ENCODE measurements at regions not wholly inside any gene's neighbourhood (a gene's known extent, or its start where the extent isn't known, plus 50 kb on each side); places are given as distances from the start of the nearest gene placed in this dataset.

GRCh38 chr7:17239683-17240521 is 58.5 kb upstream of the AHR start:
- WGBS, 5 donors, result 80 to 89% (median 88%) methylated on average over 7 of the region's 7 CpGs
- no peak for TF ChIP-seq POLR2A (IDR thresholded peaks at IDR 0.05)
- TF ChIP-seq CTCF (IDR thresholded peaks at IDR 0.05 in 8 of 11, conservative IDR thresholded peaks at IDR 0.05 in 3 of 11), result no peak
- no peak for TF ChIP-seq POLR2AphosphoS5 (IDR thresholded peaks at IDR 0.05)
- Histone ChIP-seq H3K27ac (no peak overlapping the region), H3K36me3 (no peaks in the 10 kb centered on the region), H3K27me3 (replicated peaks in 1 of 7) (no peaks in the 10 kb centered on the region), H3K9me3 (no peaks in the 10 kb centered on the region), H3K4me1 (peaks cover 0 to 5% (median 2%) of the 10 kb centered on the region in 6 donors), H3K4me3 (no peak overlapping the region)
- no peak for DNase-seq
- intact Hi-C loops (cut with DNase I; ENCODE audit: low total_unique reads), result no loop called here

- 82 to 99% (median 96%) methylated on average over 4 of the region's 4 CpGs for WGBS, 5 donors
- intact Hi-C loops (cut with DNase I; ENCODE audit: low total_unique reads), result no loop called here
- H3K27me3 ChIP-seq (replicated peaks in 1 of 7), result no peaks in the 10 kb centered on the region
Observed at GRCh38 chr7:17242504-17242903, 55.9 kb upstream of the AHR start.

GRCh38 chr7:17244786-17245185 is 53.7 kb upstream of the AHR start:
- Histone ChIP-seq H3K4me1 (no peaks in the 10 kb centered on the region), H3K27ac (no peak overlapping the region), H3K36me3 (no peaks in the 10 kb centered on the region), H3K27me3 (replicated peaks in 1 of 7) (no peaks in the 10 kb centered on the region), H3K4me3 (no peak overlapping the region), H3K9me3 (no peaks in the 10 kb centered on the region)
- intact Hi-C loops (cut with DNase I; ENCODE audit: low total_unique reads), result no loop called here
- TF ChIP-seq CTCF (IDR thresholded peaks at IDR 0.05 in 8 of 11, conservative IDR thresholded peaks at IDR 0.05 in 3 of 11) (no peak), POLR2AphosphoS5 (IDR thresholded peaks at IDR 0.05) (no peak), POLR2A (IDR thresholded peaks at IDR 0.05) (no peak)
- WGBS, 5 donors, result 94 to 100% (median 97%) methylated on average over 2 of the region's 2 CpGs
- DNase-seq, result no peak

More at GRCh38 chr7:17242504-17242903, 55.9 kb upstream of the AHR start:
- H3K9me3 ChIP-seq, result no peaks in the 10 kb centered on the region
- H3K36me3 ChIP-seq, result no peaks in the 10 kb centered on the region
- no peak overlapping the region for H3K4me3 ChIP-seq
- no peak overlapping the region for H3K27ac ChIP-seq
- DNase-seq, result no peak
- TF ChIP-seq CTCF (IDR thresholded peaks at IDR 0.05 in 8 of 11, conservative IDR thresholded peaks at IDR 0.05 in 3 of 11), result no peak
- TF ChIP-seq POLR2A (IDR thresholded peaks at IDR 0.05), result no peak
- no peak for TF ChIP-seq POLR2AphosphoS5 (IDR thresholded peaks at IDR 0.05)
- H3K4me1 ChIP-seq, result no peaks in the 10 kb centered on the region

GRCh38 chr7:17247357-17247756 is 51.1 kb upstream of the AHR start:
- Histone ChIP-seq H3K36me3 (no peaks in the 10 kb centered on the region), H3K9me3 (peaks cover 0 to 2% (median 0%) of the 10 kb centered on the region in 8 donors), H3K27me3 (replicated peaks in 1 of 7) (no peaks in the 10 kb centered on the region), H3K4me1 (no peaks in the 10 kb centered on the region), H3K27ac (no peak overlapping the region), H3K4me3 (no peak overlapping the region)
- intact Hi-C loops (cut with DNase I; ENCODE audit: low total_unique reads), result no loop called here
- 83 to 99% (median 94%) methylated on average over 6 of the region's 6 CpGs for WGBS, 5 donors
- TF ChIP-seq CTCF (IDR thresholded peaks at IDR 0.05 in 8 of 11, conservative IDR thresholded peaks at IDR 0.05 in 3 of 11), result no peak
- TF ChIP-seq POLR2AphosphoS5 (IDR thresholded peaks at IDR 0.05), result no peak
- TF ChIP-seq POLR2A (IDR thresholded peaks at IDR 0.05), result no peak
- DNase-seq, result no peak

Measured in spleen (tissue), 11 donors.